A549 (cell line): ENCODE measurements at regions not wholly inside any gene's neighbourhood (a gene's known extent, or its start where the extent isn't known, plus 50 kb on each side); places are given as distances from the start of the nearest gene placed in this dataset.

Source experiments
- ATAC-seq, 2 experiments: fragments of 200-7000 bp in 1 of 2; fragments of >200 bp in 1 of 2; cut with Nextera tagmentation in 1 of 2; cut with Tn5 transposase in 1 of 2; 3 replicates each; pipeline versions ENCODE4 v1.8.0 to v1.9.1; 2018 to 2020; ENCODE audit warnings: mild to moderate bottlenecking in 1 of 2, moderate library complexity in 1 of 2
- CTCF ChIA-PET: fragments of 300-600 bp; sonication (Branson Sonifier 250); formaldehyde crosslinking; extraction: SDS; loops from one replicate; lab custom pipeline; 2021; ENCODE audit warnings: antibody characterized with exemption, inconsistent platforms; lab: Yijun Ruan, JAX
- POLR2A ChIA-PET: fragments of 350-600 bp; formaldehyde crosslinking; extraction: SDS; loops from one replicate; lab custom pipeline; 2021; ENCODE audit warnings: antibody characterized with exemption, inconsistent platforms; lab: Yijun Ruan, JAX
- DNase-seq, 2 experiments: peaks; one replicate each; pipeline versions ENCODE4 v3.0.0 to v3.0.0-alpha.2; 2011 to 2016; ENCODE audit warnings: low read depth in 1 of 2, low spot score in 1 of 2
- FAIRE-seq: peaks from 2 replicates; lab custom pipeline; 2011; peaks lifted over from hg19 to GRCh38; lab: Jason Lieb, UNC
- H3K27ac ChIP-seq, 2 experiments: fragments of >200 bp; sonication (Bioruptor Twin); formaldehyde crosslinking; 3 replicates each; pipeline ENCODE4 v1.5.1; 2016 to 2017
- H3K4me1 ChIP-seq: fragments of >200 bp; sonication (Bioruptor Twin); formaldehyde crosslinking; 3 replicates; pipeline ENCODE4 v1.6.1; 2016
- H3K4me2 ChIP-seq: fragments of >200 bp; sonication (Bioruptor Twin); formaldehyde crosslinking; 3 replicates; pipeline ENCODE4 v1.6.1; 2016
- H3K4me3 ChIP-seq: fragments of >200 bp; sonication (Bioruptor Twin); formaldehyde crosslinking; 3 replicates; pipeline ENCODE4 v1.5.1; 2016
- H3K9me3 ChIP-seq: fragments of >200 bp; sonication (Bioruptor Twin); formaldehyde crosslinking; 3 replicates; pipeline ENCODE4 v1.6.1; 2016
- BCL3 ChIP-seq: fragments of >200 bp; sonication (Bioruptor Twin); formaldehyde crosslinking; IDR thresholded peaks from 3 replicates; pipeline ENCODE4 v1.6.1; 2016
- CBX2 ChIP-seq: fragments of 200-600 bp; sonication (generic); IDR thresholded peaks from 2 replicates; pipeline ENCODE4 v1.6.1; 2016; ENCODE audit warnings: low read depth, mild to moderate bottlenecking, borderline replicate concordance
- CHD4 ChIP-seq: fragments of 200-600 bp; sonication (generic); IDR thresholded peaks from 2 replicates; pipeline ENCODE4 v1.6.1; 2016; ENCODE audit warnings: antibody characterized with exemption, mild to moderate bottlenecking, borderline replicate concordance
- EHMT2 ChIP-seq: fragments of 200-600 bp; sonication (generic); IDR thresholded peaks from 2 replicates; pipeline ENCODE4 v1.6.1; 2016; ENCODE audit warnings: antibody characterized with exemption, low read depth, mild to moderate bottlenecking, moderate library complexity
- ELK1 ChIP-seq: fragments of 150-350 bp; IDR thresholded peaks from 2 replicates; pipeline ENCODE4 v1.6.1; 2014; ENCODE audit warnings: low read depth, mild to moderate bottlenecking, low read length
- EP300 ChIP-seq, 2 experiments: fragments of >200 bp; sonication (Bioruptor Twin); formaldehyde crosslinking; IDR thresholded peaks; 2 replicates in 1 of 2; 3 replicates in 1 of 2; pipeline ENCODE4 v1.6.1; 2016 to 2017
- ESRRA ChIP-seq: fragments of 150-350 bp; IDR thresholded peaks from 2 replicates; pipeline ENCODE4 v1.6.1; 2014; ENCODE audit warnings: mild to moderate bottlenecking, low read length, borderline replicate concordance
- HES2 ChIP-seq: fragments of >200 bp; sonication (Bioruptor Twin); formaldehyde crosslinking; IDR thresholded peaks from 2 replicates; pipeline ENCODE4 v1.6.1; 2016
- HEYL ChIP-seq: fragments of 250-450 bp; sonication (Bioruptor Pico); IDR thresholded peaks from 2 replicates; pipeline ENCODE4 v1.8.0; 2021; ENCODE audit warnings: mild to moderate bottlenecking, moderate library complexity
- HMGXB4 ChIP-seq: fragments of 250-450 bp; sonication (Bioruptor Pico); IDR thresholded peaks from 2 replicates; pipeline ENCODE4 v1.5.0; 2021; ENCODE audit warnings: mild to moderate bottlenecking, moderate library complexity, borderline replicate concordance
- HOXA7 ChIP-seq: fragments of 250-450 bp; sonication (Bioruptor Pico); IDR thresholded peaks from 2 replicates; pipeline ENCODE4 v1.5.0; 2020; ENCODE audit warnings: mild to moderate bottlenecking, moderate library complexity
- HOXB13 ChIP-seq: fragments of 250-450 bp; sonication (Bioruptor Pico); IDR thresholded peaks from 2 replicates; pipeline ENCODE4 v1.5.0; 2020; ENCODE audit warnings: low read depth, mild to moderate bottlenecking, moderate library complexity
- HOXB5 ChIP-seq: fragments of 250-450 bp; sonication (Bioruptor Pico); IDR thresholded peaks from 2 replicates; pipeline ENCODE4 v1.5.0; 2020; ENCODE audit warnings: mild to moderate bottlenecking, moderate library complexity
- KDM1A ChIP-seq: fragments of 200-600 bp; sonication (generic); IDR thresholded peaks from 2 replicates; pipeline ENCODE4 v1.6.1; 2016; ENCODE audit warnings: low read depth, mild to moderate bottlenecking
- MAFK ChIP-seq: fragments of 450-650 bp; IDR thresholded peaks from 2 replicates; pipeline ENCODE4 v1.6.1; 2014; ENCODE audit not compliant: partially characterized antibody
- MYC ChIP-seq: IDR thresholded peaks from 2 replicates; pipeline ENCODE4 v1.6.1; 2012; ENCODE audit warnings: mild to moderate bottlenecking, inconsistent platforms, low read length, improper control_type of control experiment, borderline replicate concordance
- POLR2A ChIP-seq: IDR thresholded peaks from 2 replicates; pipeline ENCODE4 v1.6.1; 2012; ENCODE audit warnings: mild to moderate bottlenecking, low read length
- RAD21 ChIP-seq, 2 experiments: fragments of >200 bp in 1 of 2; sonication (Bioruptor Twin) in 1 of 2; formaldehyde crosslinking in 1 of 2; IDR thresholded peaks in 1 of 2; conservative IDR thresholded peaks in 1 of 2; 2 replicates in 1 of 2; 3 replicates in 1 of 2; pipeline ENCODE4 v1.6.1; 2012 to 2018; ENCODE audit warnings: inconsistent platforms in 1 of 2
- RCOR1 ChIP-seq: fragments of 150-350 bp; IDR thresholded peaks from 2 replicates; pipeline ENCODE4 v1.6.1; 2014; ENCODE audit warnings: antibody characterized with exemption, low read length, low read depth
- REST ChIP-seq: fragments of 200-600 bp; sonication (generic); IDR thresholded peaks from 2 replicates; pipeline ENCODE4 v1.6.1; 2016; ENCODE audit warnings: antibody characterized with exemption, mild to moderate bottlenecking, moderate library complexity
- RFX5 ChIP-seq: fragments of 450-650 bp; IDR thresholded peaks from 2 replicates; pipeline ENCODE4 v1.7.1; 2014; ENCODE audit warnings: antibody characterized with exemption, mild to moderate bottlenecking, moderate library complexity
- RNF2 ChIP-seq: fragments of 200-600 bp; sonication (generic); IDR thresholded peaks from 2 replicates; pipeline ENCODE4 v1.6.1; 2016; ENCODE audit warnings: low read depth, mild to moderate bottlenecking, antibody characterized with exemption, moderate library complexity, borderline replicate concordance
- TFCP2L1 ChIP-seq: fragments of 250-450 bp; sonication (Bioruptor Pico); IDR thresholded peaks from 2 replicates; pipeline ENCODE4 v1.5.0; 2021; ENCODE audit warnings: mild to moderate bottlenecking
- USF2 ChIP-seq: fragments of 450-650 bp; IDR thresholded peaks from 2 replicates; pipeline ENCODE4 v1.6.1; 2014; ENCODE audit warnings: antibody characterized with exemption
- ZNF302 ChIP-seq: fragments of 250-450 bp; sonication (Bioruptor Pico); IDR thresholded peaks from 2 replicates; pipeline ENCODE4 v1.9.0; 2021; ENCODE audit warnings: inconsistent platforms, mild to moderate bottlenecking, moderate library complexity
- WGBS: methylation state at CpG from one replicate; pipeline ENCODE4 v1.1.6; 2017; ENCODE audit errors: missing lambda C conversion rate; 5-methylcytosine and 5-hydroxymethylcytosine counted together

GRCh38 chr10:24054421-24054820 is 154.5 kb upstream of the KIAA1217 start:
- no peaks in the 10 kb centered on the region for H3K4me1 ChIP-seq
- no peak for ATAC-seq
- CTCF ChIA-PET, result no interaction called here
- 0% methylated on average over 2 of the region's 2 CpGs for WGBS
- no peak for DNase-seq
- H3K9me3 ChIP-seq, result no peaks in the 10 kb centered on the region
- TF ChIP-seq CBX2 (no peak), HES2 (no peak), POLR2A (no peak), EHMT2 (no peak), ELK1 (no peak), RAD21 (conservative IDR thresholded peaks at IDR 0.05 in 1 of 2, IDR thresholded peaks at IDR 0.05 in 1 of 2) (no peak), RFX5 (no peak), ZNF302 (CRISPR knock-in tag) (no peak), CHD4 (no peak), MYC (no peak), HOXB5 (CRISPR knock-in tag) (no peak), TFCP2L1 (CRISPR knock-in tag) (no peak), HEYL (CRISPR knock-in tag) (no peak)
- TF ChIP-seq, all 56 proteins: peak for 0
- H3K27ac ChIP-seq, result no peak overlapping the region
- POLR2A ChIA-PET, result no interaction called here
- no peak overlapping the region for H3K4me2 ChIP-seq
- FAIRE-seq, result no peak
- H3K4me3 ChIP-seq, result no peak overlapping the region

- no peak for TF ChIP-seq HOXB13 (CRISPR knock-in tag)
- no peak for TF ChIP-seq ESRRA
- TF ChIP-seq HES2, result no peak
- TF ChIP-seq REST, result no peak
- TF ChIP-seq USF2, result no peak
- TF ChIP-seq RCOR1, result no peak
- TF ChIP-seq BCL3, result no peak
- no peak for TF ChIP-seq MYC
- TF ChIP-seq ZNF302 (CRISPR knock-in tag), result no peak
- TF ChIP-seq HEYL (CRISPR knock-in tag), result no peak
- no peak for TF ChIP-seq EP300 (IDR thresholded peaks at IDR 0.05)
- TF ChIP-seq RNF2, result no peak
- no peak for TF ChIP-seq KDM1A
- TF ChIP-seq RAD21 (conservative IDR thresholded peaks at IDR 0.05 in 1 of 2, IDR thresholded peaks at IDR 0.05 in 1 of 2), result no peak
- no peak for TF ChIP-seq MAFK
- TF ChIP-seq HOXA7 (CRISPR knock-in tag), result no peak
- no peak for TF ChIP-seq HMGXB4
- ChIA-PET CTCF (no interaction called here), POLR2A (no interaction called here)
- ATAC-seq (no peak), DNase-seq (no peak), FAIRE-seq (no peak)
- no peaks in the 10 kb centered on the region for H3K9me3 ChIP-seq
- no peak overlapping the region for H3K4me2 ChIP-seq
- no peaks in the 10 kb centered on the region for H3K4me1 ChIP-seq
- 27% methylated on average over 4 of the region's 4 CpGs for WGBS
- no peak overlapping the region for H3K27ac ChIP-seq
- H3K4me3 ChIP-seq, result no peak overlapping the region
Measured at GRCh38 chr10:24080207-24080606, 128.7 kb upstream of the KIAA1217 start.
